BE2C (cell line): ENCODE measurements at regions not wholly inside any gene's neighbourhood (a gene's known extent, or its start where the extent isn't known, plus 50 kb on each side); places are given as distances from the start of the nearest gene placed in this dataset.

Source experiments
- DNase-seq: peaks from one replicate; pipeline ENCODE4 v3.0.0-alpha.2; 2020
- H3K27me3 ChIP-seq: fragments of 250-450 bp; sonication (Bioruptor Pico); 2 replicates; pipeline ENCODE4 v1.5.1; 2020; ENCODE audit warnings: mild to moderate bottlenecking
- H3K36me3 ChIP-seq: fragments of 250-450 bp; sonication (Bioruptor Pico); 2 replicates; pipeline ENCODE4 v1.5.1; 2020; ENCODE audit warnings: mild to moderate bottlenecking
- H3K4me1 ChIP-seq: fragments of 250-450 bp; sonication (Bioruptor Pico); 2 replicates; pipeline ENCODE4 v1.5.1; 2020
- H3K4me3 ChIP-seq: 2 replicates; pipeline ENCODE4 v1.5.1; 2011; ENCODE audit warnings: low read depth, low read length
- H3K9me3 ChIP-seq: fragments of 250-450 bp; sonication (Bioruptor Pico); 2 replicates; pipeline ENCODE4 v1.5.1; 2020
- TF ChIP-seq, protein P1 (sequence below): IDR thresholded peaks from 2 replicates; pipeline ENCODE4 v1.5.1; 2012; ENCODE audit warnings: mild to moderate bottlenecking, low read depth, low read length

DNA sequence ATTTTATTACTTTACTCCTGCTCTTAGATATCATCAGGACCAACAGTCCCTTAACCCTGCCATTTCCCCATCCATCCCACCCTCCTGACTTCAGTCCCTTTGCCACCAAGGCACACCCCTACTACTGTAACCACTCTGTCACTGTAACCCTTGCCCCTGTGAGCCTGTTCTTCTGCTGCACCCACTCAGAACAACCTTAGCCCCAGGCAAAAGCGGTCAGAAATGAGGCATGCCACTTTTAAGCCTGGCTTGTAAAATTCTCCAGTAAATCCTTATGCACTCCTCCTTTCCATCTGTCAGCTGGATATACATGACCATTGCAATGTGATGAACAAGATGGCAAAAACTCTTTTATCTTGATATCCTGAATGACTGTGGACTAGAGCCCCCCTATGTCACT lies 555.0 kb upstream of the PLXNA2 start:
- Histone ChIP-seq H3K9me3 (no peaks in the 10 kb centered on the region), H3K4me3 (no peak overlapping the region), H3K27me3 (no peaks in the 10 kb centered on the region), H3K4me1 (peaks cover 5% of the 10 kb centered on the region), H3K36me3 (no peaks in the 10 kb centered on the region)
- no peak for DNase-seq
- TF ChIP-seq, protein P1, sequence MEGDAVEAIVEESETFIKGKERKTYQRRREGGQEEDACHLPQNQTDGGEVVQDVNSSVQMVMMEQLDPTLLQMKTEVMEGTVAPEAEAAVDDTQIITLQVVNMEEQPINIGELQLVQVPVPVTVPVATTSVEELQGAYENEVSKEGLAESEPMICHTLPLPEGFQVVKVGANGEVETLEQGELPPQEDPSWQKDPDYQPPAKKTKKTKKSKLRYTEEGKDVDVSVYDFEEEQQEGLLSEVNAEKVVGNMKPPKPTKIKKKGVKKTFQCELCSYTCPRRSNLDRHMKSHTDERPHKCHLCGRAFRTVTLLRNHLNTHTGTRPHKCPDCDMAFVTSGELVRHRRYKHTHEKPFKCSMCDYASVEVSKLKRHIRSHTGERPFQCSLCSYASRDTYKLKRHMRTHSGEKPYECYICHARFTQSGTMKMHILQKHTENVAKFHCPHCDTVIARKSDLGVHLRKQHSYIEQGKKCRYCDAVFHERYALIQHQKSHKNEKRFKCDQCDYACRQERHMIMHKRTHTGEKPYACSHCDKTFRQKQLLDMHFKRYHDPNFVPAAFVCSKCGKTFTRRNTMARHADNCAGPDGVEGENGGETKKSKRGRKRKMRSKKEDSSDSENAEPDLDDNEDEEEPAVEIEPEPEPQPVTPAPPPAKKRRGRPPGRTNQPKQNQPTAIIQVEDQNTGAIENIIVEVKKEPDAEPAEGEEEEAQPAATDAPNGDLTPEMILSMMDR = no peak

DNA sequence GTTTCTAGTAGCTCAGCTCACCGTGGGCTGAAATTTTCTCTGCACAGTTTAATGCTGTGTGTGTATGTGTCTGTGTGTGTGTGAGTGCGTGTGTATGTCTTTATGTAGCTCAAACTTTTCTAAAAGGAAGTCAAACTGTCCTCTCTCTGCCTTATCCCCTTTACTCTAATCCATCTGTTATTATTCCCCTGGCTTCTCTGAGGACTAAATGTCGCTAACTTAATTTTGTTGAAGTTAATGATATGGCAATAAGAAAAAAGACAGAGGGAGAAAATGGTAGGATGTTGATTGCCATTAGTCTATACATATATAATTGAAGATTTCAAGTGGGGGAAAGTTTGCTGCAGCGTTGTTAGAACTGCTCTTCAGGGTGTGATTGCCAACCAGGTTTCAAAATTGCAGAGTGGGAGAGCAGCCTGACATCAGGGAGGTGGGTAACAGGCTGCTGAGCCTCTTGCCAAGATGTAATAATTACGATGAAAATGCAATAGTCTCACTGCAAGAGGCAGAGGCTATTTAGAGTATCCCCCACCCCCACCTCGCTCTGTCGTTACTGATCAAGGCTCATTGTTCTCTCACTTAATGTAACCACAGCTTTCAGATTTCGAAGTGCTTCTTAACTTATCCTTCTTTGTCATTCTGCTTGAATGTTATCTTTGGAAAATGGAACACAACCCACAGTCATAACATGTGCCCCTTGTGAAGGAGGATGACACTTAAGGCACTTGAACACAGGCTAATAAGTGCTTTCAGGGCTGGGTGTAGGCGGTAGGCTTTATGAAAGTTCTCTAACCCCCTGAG lies 559.0 kb upstream of the PLXNA2 start:
- H3K4me1 ChIP-seq = peaks cover 7% of the 10 kb centered on the region
- DNase-seq = peak; percentile 13
- TF ChIP-seq, protein P1 = no peak
- H3K9me3 ChIP-seq = no peaks in the 10 kb centered on the region
- H3K36me3 ChIP-seq = no peaks in the 10 kb centered on the region
- no peak overlapping the region for H3K4me3 ChIP-seq
- no peaks in the 10 kb centered on the region for H3K27me3 ChIP-seq

- no peaks in the 10 kb centered on the region for H3K9me3 ChIP-seq
- H3K36me3 ChIP-seq = no peaks in the 10 kb centered on the region
- H3K27me3 ChIP-seq = no peaks in the 10 kb centered on the region
Observed at GRCh38 chr1:208807446-208808127, 563.4 kb upstream of the PLXNA2 start.

GRCh38 chr1:208808301-208808700 lies 564.1 kb upstream of the PLXNA2 start:
- Histone ChIP-seq H3K36me3 (no peaks in the 10 kb centered on the region), H3K4me1 (peaks cover 6% of the 10 kb centered on the region), H3K4me3 (no peak overlapping the region), H3K27me3 (no peaks in the 10 kb centered on the region), H3K9me3 (no peaks in the 10 kb centered on the region)
- no peak for DNase-seq
- TF ChIP-seq, protein P1 = no peak

More at GRCh38 chr1:208807446-208808127, 563.4 kb upstream of the PLXNA2 start:
- no peak overlapping the region for H3K4me3 ChIP-seq
- H3K4me1 ChIP-seq = peaks cover 7% of the 10 kb centered on the region
- DNase-seq = no peak
- TF ChIP-seq, protein P1 = no peak

DNA sequence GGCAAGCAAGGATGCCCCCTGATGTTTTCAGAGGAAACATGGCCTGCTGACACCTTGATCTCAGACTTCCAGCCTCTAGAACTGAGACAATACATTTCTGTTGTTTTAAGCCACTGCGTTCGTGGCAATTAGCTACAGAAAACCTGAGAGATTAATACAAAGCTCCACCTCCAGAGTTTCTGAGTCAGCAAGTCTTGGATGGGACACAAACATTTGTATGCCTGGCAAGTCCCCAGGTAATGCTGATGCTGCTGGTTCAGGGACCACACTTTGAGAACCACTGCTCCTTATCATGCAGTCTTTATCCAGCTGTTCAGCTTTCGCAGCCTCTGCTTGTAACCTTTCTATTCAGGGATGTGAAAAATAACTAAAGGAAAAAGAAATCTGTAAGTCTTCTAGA lies 565.7 kb upstream of the PLXNA2 start:
- no peak for DNase-seq
- peaks cover 3% of the 10 kb centered on the region; the same call in 1 of the 2 replicates for H3K4me1 ChIP-seq
- no peak overlapping the region for H3K4me3 ChIP-seq
- TF ChIP-seq, protein P1 = no peak
- no peaks in the 10 kb centered on the region for H3K27me3 ChIP-seq
- no peaks in the 10 kb centered on the region for H3K9me3 ChIP-seq
- no peaks in the 10 kb centered on the region for H3K36me3 ChIP-seq
